ENCODE measurements at regions not wholly inside any gene's neighbourhood (a gene's known extent, or its start where the extent isn't known, plus 50 kb on each side); places are given as distances from the start of the nearest gene placed in this dataset.

- POLR2A ChIA-PET (ENCODE audit: unreplicated experiment): no interaction called here
- CTCF ChIA-PET: no interaction called here
Measured at GRCh38 chr2:188145885-188146284, 145.8 kb upstream of the GULP1 start.

GRCh38 chr2:188146888-188147287, 144.8 kb upstream of the GULP1 start:
- no peaks in the 10 kb centered on the region for H3K27me3 ChIP-seq (ENCODE audit: low read length)
- POLR2A ChIA-PET (ENCODE audit: unreplicated experiment): interaction anchor here (0.7 kb wide), 1 partner anchor 146 kb away, joined by 6 read pairs; no protein-coding TSS in a partner anchor
- no peak overlapping the region for H3K4me3 ChIP-seq (ENCODE audit: low read length)
- DNase-seq (no peak), ATAC-seq (no peak)
- H3K9ac ChIP-seq (ENCODE audit: low read length): no peak overlapping the region
- intact Hi-C loops (cut with micrococcal nuclease): no loop called here
- CTCF ChIA-PET: no interaction called here
- H3K9me2 ChIP-seq (replicated peaks; ENCODE audit: low read length): no peaks in the 10 kb centered on the region
- no peak overlapping the region for H2AFZ ChIP-seq (ENCODE audit: low read length)
- H3K79me2 ChIP-seq (ENCODE audit: low read length): no peaks in the 10 kb centered on the region
- no peaks in the 10 kb centered on the region for H4K20me1 ChIP-seq (ENCODE audit: low read length)
- H3F3A ChIP-seq (ENCODE audit: low read length, unreplicated experiment): no peaks in the 10 kb centered on the region
- no peak overlapping the region for H3K4me2 ChIP-seq (ENCODE audit: low read length)
- BruUV-seq (replicated peaks): no TSS peak
- H3K9me3 ChIP-seq (ENCODE audit: low read length): no peaks in the 10 kb centered on the region
- TF ChIP-seq EZH2 (IDR thresholded peaks at IDR 0.05; ENCODE audit: low read length, unreplicated experiment) (no peak), CTCF (conservative IDR thresholded peaks at IDR 0.05; ENCODE audit: low read depth, low read length) (no peak), EZH2phosphoT487 (IDR thresholded peaks at IDR 0.05; ENCODE audit: borderline replicate concordance, low read length) (no peak)
- peaks cover 13% of the 10 kb centered on the region for H3K4me1 ChIP-seq (ENCODE audit: insufficient read depth, low read length)
- H3K27ac ChIP-seq (ENCODE audit: low read length): no peak overlapping the region
- H3K36me3 ChIP-seq (ENCODE audit: low read depth, low read length): no peaks in the 10 kb centered on the region

More at GRCh38 chr2:188145885-188146284, 145.8 kb upstream of the GULP1 start:
- BruUV-seq (replicated peaks): no TSS peak
- no peak for ATAC-seq
- Histone ChIP-seq H3K27ac (ENCODE audit: low read length) (no peak overlapping the region), H3K27me3 (ENCODE audit: low read length) (no peaks in the 10 kb centered on the region), H2AFZ (ENCODE audit: low read length) (no peak overlapping the region), H3K9me2 (replicated peaks; ENCODE audit: low read length) (no peaks in the 10 kb centered on the region), H3F3A (ENCODE audit: low read length, unreplicated experiment) (no peaks in the 10 kb centered on the region), H3K4me3 (ENCODE audit: low read length) (no peak overlapping the region), H4K20me1 (ENCODE audit: low read length) (no peaks in the 10 kb centered on the region), H3K9me3 (ENCODE audit: low read length) (no peaks in the 10 kb centered on the region), H3K4me1 (ENCODE audit: insufficient read depth, low read length) (peaks cover 13% of the 10 kb centered on the region), H3K4me2 (ENCODE audit: low read length) (no peak overlapping the region), H3K9ac (ENCODE audit: low read length) (no peak overlapping the region), H3K79me2 (ENCODE audit: low read length) (no peaks in the 10 kb centered on the region), H3K36me3 (ENCODE audit: low read depth, low read length) (no peaks in the 10 kb centered on the region)
- TF ChIP-seq EZH2phosphoT487 (IDR thresholded peaks at IDR 0.05; ENCODE audit: borderline replicate concordance, low read length) (no peak), CTCF (conservative IDR thresholded peaks at IDR 0.05; ENCODE audit: low read depth, low read length) (no peak), EZH2 (IDR thresholded peaks at IDR 0.05; ENCODE audit: low read length, unreplicated experiment) (no peak)
- intact Hi-C loops (cut with micrococcal nuclease): no loop called here
- no peak for DNase-seq

- H3K9me3 ChIP-seq (ENCODE audit: low read length): no peaks in the 10 kb centered on the region
- ChIA-PET POLR2A (ENCODE audit: unreplicated experiment) (no interaction called here), CTCF (no interaction called here)
- no peak overlapping the region for H2AFZ ChIP-seq (ENCODE audit: low read length)
- H3K9ac ChIP-seq (ENCODE audit: low read length): no peak overlapping the region
- intact Hi-C loops (cut with micrococcal nuclease): no loop called here
- H3K79me2 ChIP-seq (ENCODE audit: low read length): no peaks in the 10 kb centered on the region
- no peaks in the 10 kb centered on the region for H4K20me1 ChIP-seq (ENCODE audit: low read length)
- no peak for ATAC-seq
- H3K4me1 ChIP-seq (ENCODE audit: insufficient read depth, low read length): no peaks in the 10 kb centered on the region
- H3K27me3 ChIP-seq (ENCODE audit: low read length): no peaks in the 10 kb centered on the region
- no peaks in the 10 kb centered on the region for H3F3A ChIP-seq (ENCODE audit: low read length, unreplicated experiment)
- no peak overlapping the region for H3K4me2 ChIP-seq (ENCODE audit: low read length)
- no peak overlapping the region for H3K27ac ChIP-seq (ENCODE audit: low read length)
- DNase-seq: no peak
- TF ChIP-seq CTCF (conservative IDR thresholded peaks at IDR 0.05; ENCODE audit: low read depth, low read length) (no peak), EZH2 (IDR thresholded peaks at IDR 0.05; ENCODE audit: low read length, unreplicated experiment) (no peak), EZH2phosphoT487 (IDR thresholded peaks at IDR 0.05; ENCODE audit: borderline replicate concordance, low read length) (no peak)
- no peak overlapping the region for H3K4me3 ChIP-seq (ENCODE audit: low read length)
- H3K36me3 ChIP-seq (ENCODE audit: low read depth, low read length): no peaks in the 10 kb centered on the region
- H3K9me2 ChIP-seq (replicated peaks; ENCODE audit: low read length): no peaks in the 10 kb centered on the region
- no TSS peak for BruUV-seq (replicated peaks)
Measured at GRCh38 chr2:188151670-188152069, 140.0 kb upstream of the GULP1 start.

Data from PC-3 (cell line).